Dendritic cell treated with granulocyte-macrophage colony-stimulating factor and Interleukin-4, amounts not matched to agents 40 ng/mL and 50 ng/mL, for 4 days (primary cell): ENCODE measurements at regions not wholly inside any gene's neighbourhood (a gene's known extent, or its start where the extent isn't known, plus 50 kb on each side); places are given as distances from the start of the nearest gene placed in this dataset.

Experiments
- H3K27ac Mint-ChIP-seq: one replicate; pipeline ENCODE4 v1.8.0; 2022; ENCODE audit warnings: mild to moderate bottlenecking, mixed read lengths
- H3K27me3 Mint-ChIP-seq: one replicate; pipeline ENCODE4 v1.8.0; 2022; ENCODE audit warnings: mild to moderate bottlenecking, mixed read lengths
- H3K36me3 Mint-ChIP-seq: one replicate; pipeline ENCODE4 v1.8.0; 2022; ENCODE audit warnings: low read depth, mixed read lengths
- H3K4me1 Mint-ChIP-seq: one replicate; pipeline ENCODE4 v1.8.0; 2022; ENCODE audit warnings: low read depth, mixed read lengths
- H3K4me3 Mint-ChIP-seq: one replicate; pipeline ENCODE4 v1.8.0; 2022; ENCODE audit warnings: mild to moderate bottlenecking, moderate library complexity, mixed read lengths
- H3K9me3 Mint-ChIP-seq: one replicate; pipeline ENCODE4 v1.8.0; 2022; ENCODE audit warnings: mixed read lengths
- intact Hi-C: fragments of 100-400 bp; cut with micrococcal nuclease; formaldehyde crosslinking; loops from one replicate; pipeline ENCODE4 v1.15.0; 2022

GRCh38 chr3:124469555-124469954, 260.7 kb upstream of the UMPS start:
- intact Hi-C loops = loop anchor here (5.0 kb wide), 1 partner anchor 452 kb away; no protein-coding TSS in a partner anchor
- H3K27me3 Mint-ChIP-seq = peaks cover 13% of the 10 kb centered on the region
- H3K4me1 Mint-ChIP-seq = no peaks in the 10 kb centered on the region
- no peaks in the 10 kb centered on the region for H3K9me3 Mint-ChIP-seq
- H3K4me3 Mint-ChIP-seq = no peak overlapping the region
- no peak overlapping the region for H3K27ac Mint-ChIP-seq
- H3K36me3 Mint-ChIP-seq = no peaks in the 10 kb centered on the region

- Mint-ChIP-seq H3K4me3 (no peak overlapping the region), H3K36me3 (no peaks in the 10 kb centered on the region), H3K4me1 (no peaks in the 10 kb centered on the region), H3K27me3 (peaks cover 12% of the 10 kb centered on the region), H3K9me3 (no peaks in the 10 kb centered on the region), H3K27ac (no peak overlapping the region)
- intact Hi-C loops = no loop called here
Measured at GRCh38 chr3:124478830-124479229, 251.4 kb upstream of the UMPS start.

- H3K27ac Mint-ChIP-seq = no peak overlapping the region
- no peaks in the 10 kb centered on the region for H3K9me3 Mint-ChIP-seq
- intact Hi-C loops = no loop called here
- H3K4me1 Mint-ChIP-seq = no peaks in the 10 kb centered on the region
- no peak overlapping the region for H3K4me3 Mint-ChIP-seq
- peaks cover 6% of the 10 kb centered on the region for H3K27me3 Mint-ChIP-seq
- H3K36me3 Mint-ChIP-seq = no peaks in the 10 kb centered on the region
Measured at GRCh38 chr3:124483915-124484470, 246.3 kb upstream of the UMPS start.

GRCh38 chr3:124486324-124486723, 243.9 kb upstream of the UMPS start:
- intact Hi-C loops = no loop called here
- H3K36me3 Mint-ChIP-seq = no peaks in the 10 kb centered on the region
- peaks cover 6% of the 10 kb centered on the region for H3K4me1 Mint-ChIP-seq
- H3K9me3 Mint-ChIP-seq = no peaks in the 10 kb centered on the region
- H3K4me3 Mint-ChIP-seq = no peak overlapping the region
- H3K27me3 Mint-ChIP-seq = peaks cover 8% of the 10 kb centered on the region
- H3K27ac Mint-ChIP-seq = no peak overlapping the region

- Mint-ChIP-seq H3K4me3 (no peak overlapping the region), H3K27me3 (peaks cover 7% of the 10 kb centered on the region), H3K27ac (no peak overlapping the region), H3K36me3 (no peaks in the 10 kb centered on the region), H3K9me3 (no peaks in the 10 kb centered on the region), H3K4me1 (peaks cover 8% of the 10 kb centered on the region)
- intact Hi-C loops = no loop called here
Measured at GRCh38 chr3:124489506-124489905, 240.7 kb upstream of the UMPS start.

- Mint-ChIP-seq H3K9me3 (no peaks in the 10 kb centered on the region), H3K36me3 (no peaks in the 10 kb centered on the region), H3K27me3 (peaks cover 8% of the 10 kb centered on the region), H3K4me1 (peaks cover 8% of the 10 kb centered on the region), H3K27ac (no peak overlapping the region), H3K4me3 (no peak overlapping the region)
- intact Hi-C loops = no loop called here
Measured at GRCh38 chr3:124491098-124491497, 239.2 kb upstream of the UMPS start.

GRCh38 chr3:124491875-124492274, 238.4 kb upstream of the UMPS start:
- H3K27ac Mint-ChIP-seq = no peak overlapping the region
- no peaks in the 10 kb centered on the region for H3K36me3 Mint-ChIP-seq
- peaks cover 15% of the 10 kb centered on the region for H3K27me3 Mint-ChIP-seq
- no peaks in the 10 kb centered on the region for H3K9me3 Mint-ChIP-seq
- no peak overlapping the region for H3K4me3 Mint-ChIP-seq
- H3K4me1 Mint-ChIP-seq = peaks cover 8% of the 10 kb centered on the region
- intact Hi-C loops = loop anchor here (2.0 kb wide), 1 partner anchor 59 kb away; no protein-coding TSS in a partner anchor

- peaks cover 15% of the 10 kb centered on the region for H3K27me3 Mint-ChIP-seq
- peaks cover 8% of the 10 kb centered on the region for H3K4me1 Mint-ChIP-seq
- H3K36me3 Mint-ChIP-seq = no peaks in the 10 kb centered on the region
- no peak overlapping the region for H3K27ac Mint-ChIP-seq
- no peaks in the 10 kb centered on the region for H3K9me3 Mint-ChIP-seq
- intact Hi-C loops = loop anchor here (2.0 kb wide), 1 partner anchor 58 kb away; no protein-coding TSS in a partner anchor
- H3K4me3 Mint-ChIP-seq = no peak overlapping the region
Measured at GRCh38 chr3:124492824-124493223, 237.4 kb upstream of the UMPS start.

- no peaks in the 10 kb centered on the region for H3K36me3 Mint-ChIP-seq
- intact Hi-C loops = no loop called here
- peaks cover 4% of the 10 kb centered on the region for H3K4me1 Mint-ChIP-seq
- H3K4me3 Mint-ChIP-seq = no peak overlapping the region
- no peaks in the 10 kb centered on the region for H3K9me3 Mint-ChIP-seq
- no peak overlapping the region for H3K27ac Mint-ChIP-seq
- peaks cover 13% of the 10 kb centered on the region for H3K27me3 Mint-ChIP-seq
Measured at GRCh38 chr3:124496061-124496460, 234.2 kb upstream of the UMPS start.

GRCh38 chr3:124497487-124497886, 232.8 kb upstream of the UMPS start:
- Mint-ChIP-seq H3K27me3 (peaks cover 14% of the 10 kb centered on the region), H3K27ac (no peak overlapping the region), H3K4me1 (no peaks in the 10 kb centered on the region), H3K4me3 (no peak overlapping the region), H3K9me3 (no peaks in the 10 kb centered on the region), H3K36me3 (no peaks in the 10 kb centered on the region)
- intact Hi-C loops = no loop called here

GRCh38 chr3:124498891-124499290, 231.4 kb upstream of the UMPS start:
- Mint-ChIP-seq H3K4me3 (no peak overlapping the region), H3K9me3 (no peaks in the 10 kb centered on the region), H3K27me3 (peaks cover 14% of the 10 kb centered on the region), H3K4me1 (no peaks in the 10 kb centered on the region), H3K36me3 (no peaks in the 10 kb centered on the region), H3K27ac (no peak overlapping the region)
- intact Hi-C loops = no loop called here

GRCh38 chr3:124504332-124505059, 225.8 kb upstream of the UMPS start:
- intact Hi-C loops = no loop called here
- Mint-ChIP-seq H3K4me1 (no peaks in the 10 kb centered on the region), H3K27me3 (peaks cover 15% of the 10 kb centered on the region), H3K4me3 (no peak overlapping the region), H3K9me3 (no peaks in the 10 kb centered on the region), H3K36me3 (no peaks in the 10 kb centered on the region), H3K27ac (no peak overlapping the region)

- no peaks in the 10 kb centered on the region for H3K9me3 Mint-ChIP-seq
- no peak overlapping the region for H3K27ac Mint-ChIP-seq
- intact Hi-C loops = no loop called here
- no peaks in the 10 kb centered on the region for H3K4me1 Mint-ChIP-seq
- H3K36me3 Mint-ChIP-seq = no peaks in the 10 kb centered on the region
- peaks cover 9% of the 10 kb centered on the region for H3K27me3 Mint-ChIP-seq
- H3K4me3 Mint-ChIP-seq = no peak overlapping the region
Measured at GRCh38 chr3:124509884-124510283, 220.4 kb upstream of the UMPS start.

GRCh38 chr3:124510290-124510689, 220.0 kb upstream of the UMPS start:
- H3K9me3 Mint-ChIP-seq = no peaks in the 10 kb centered on the region
- H3K27me3 Mint-ChIP-seq = peaks cover 9% of the 10 kb centered on the region

More at GRCh38 chr3:124510290-124510689, 220.0 kb upstream of the UMPS start:
- Mint-ChIP-seq H3K36me3 (no peaks in the 10 kb centered on the region), H3K27ac (no peak overlapping the region), H3K4me1 (no peaks in the 10 kb centered on the region), H3K4me3 (no peak overlapping the region)
- intact Hi-C loops = no loop called here
